ENCODE measurements at regions not wholly inside any gene's neighbourhood (a gene's known extent, or its start where the extent isn't known, plus 50 kb on each side); places are given as distances from the start of the nearest gene placed in this dataset.

GRCh38 chr2:219946021-219946420 lies 318.6 kb downstream of the SLC4A3 start:
- no peaks in the 10 kb centered on the region for H3K36me3 ChIP-seq (ENCODE audit: insufficient read depth, low read length)
- H3K4me3 ChIP-seq (ENCODE audit: low read depth, low read length, poor library complexity, severe bottlenecking): no peak overlapping the region
- H3K9ac ChIP-seq (ENCODE audit: low read length): no peak overlapping the region
- H3K4me1 ChIP-seq (ENCODE audit: insufficient read depth, low read length, severe bottlenecking): no peaks in the 10 kb centered on the region
- H3K27me3 ChIP-seq (ENCODE audit: insufficient read depth, low read length): no peaks in the 10 kb centered on the region
- H4K20me1 ChIP-seq (ENCODE audit: insufficient read depth, low read length): no peaks in the 10 kb centered on the region
- H3K79me2 ChIP-seq (ENCODE audit: insufficient read depth, low read length): no peaks in the 10 kb centered on the region
- H3K4me2 ChIP-seq (ENCODE audit: low read length): no peak overlapping the region
- no peak overlapping the region for H3K27ac ChIP-seq (ENCODE audit: low read depth, low read length, poor library complexity, severe bottlenecking)
- TF ChIP-seq CTCF (IDR thresholded peaks at IDR 0.05; ENCODE audit: low read length) (no peak), EZH2 (IDR thresholded peaks at IDR 0.05; ENCODE audit: borderline replicate concordance, low read length) (no peak)
- H3K9me3 ChIP-seq (ENCODE audit: low read length): no peaks in the 10 kb centered on the region
- no peaks in the 10 kb centered on the region for H3F3A ChIP-seq (ENCODE audit: insufficient read depth, low read length)
- H3K9me2 ChIP-seq (ENCODE audit: low read depth, low read length): no peaks in the 10 kb centered on the region
- H2AFZ ChIP-seq (ENCODE audit: low read length): no peak overlapping the region

- no peak overlapping the region for H2AFZ ChIP-seq (ENCODE audit: low read length)
- no peaks in the 10 kb centered on the region for H3F3A ChIP-seq (ENCODE audit: insufficient read depth, low read length)
- no peaks in the 10 kb centered on the region for H3K9me3 ChIP-seq (ENCODE audit: low read length)
- H3K27me3 ChIP-seq (ENCODE audit: insufficient read depth, low read length): no peaks in the 10 kb centered on the region
- H3K79me2 ChIP-seq (ENCODE audit: insufficient read depth, low read length): no peaks in the 10 kb centered on the region
- no peak overlapping the region for H3K27ac ChIP-seq (ENCODE audit: low read depth, low read length, poor library complexity, severe bottlenecking)
- H3K9ac ChIP-seq (ENCODE audit: low read length): no peak overlapping the region
- no peaks in the 10 kb centered on the region for H4K20me1 ChIP-seq (ENCODE audit: insufficient read depth, low read length)
- H3K4me1 ChIP-seq (ENCODE audit: insufficient read depth, low read length, severe bottlenecking): no peaks in the 10 kb centered on the region
- TF ChIP-seq CTCF (IDR thresholded peaks at IDR 0.05; ENCODE audit: low read length) (no peak), EZH2 (IDR thresholded peaks at IDR 0.05; ENCODE audit: borderline replicate concordance, low read length) (no peak)
- no peaks in the 10 kb centered on the region for H3K9me2 ChIP-seq (ENCODE audit: low read depth, low read length)
- no peaks in the 10 kb centered on the region for H3K36me3 ChIP-seq (ENCODE audit: insufficient read depth, low read length)
- no peak overlapping the region for H3K4me3 ChIP-seq (ENCODE audit: low read depth, low read length, poor library complexity, severe bottlenecking)
- H3K4me2 ChIP-seq (ENCODE audit: low read length): no peak overlapping the region
Measured at GRCh38 chr2:219946529-219946928, 319.1 kb downstream of the SLC4A3 start.

DNA sequence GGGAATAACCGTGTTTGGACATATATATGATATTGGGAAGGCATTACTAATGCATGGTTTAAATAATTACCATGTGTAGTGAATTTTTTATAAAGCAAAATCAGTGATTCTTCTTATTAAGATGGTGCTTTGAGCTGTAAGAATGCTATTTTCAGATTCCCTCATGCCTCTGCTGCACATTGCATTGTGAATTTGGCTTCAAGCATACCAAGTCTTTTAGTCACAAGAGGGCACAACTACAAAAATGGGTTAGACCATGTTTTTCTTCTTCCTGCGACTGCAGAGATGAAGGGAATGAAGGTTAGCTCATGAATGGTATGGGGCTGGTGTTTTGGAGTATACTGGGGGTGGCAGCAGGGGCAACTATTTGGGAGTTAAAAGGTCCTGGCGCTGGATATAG lies 320.1 kb downstream of the SLC4A3 start:
- Histone ChIP-seq H3K4me3 (ENCODE audit: low read depth, low read length, poor library complexity, severe bottlenecking) (no peak overlapping the region), H3K9ac (ENCODE audit: low read length) (no peak overlapping the region), H3K36me3 (ENCODE audit: insufficient read depth, low read length) (no peaks in the 10 kb centered on the region), H3K27ac (ENCODE audit: low read depth, low read length, poor library complexity, severe bottlenecking) (no peak overlapping the region), H3K27me3 (ENCODE audit: insufficient read depth, low read length) (no peaks in the 10 kb centered on the region), H4K20me1 (ENCODE audit: insufficient read depth, low read length) (no peaks in the 10 kb centered on the region), H3K9me2 (ENCODE audit: low read depth, low read length) (no peaks in the 10 kb centered on the region), H2AFZ (ENCODE audit: low read length) (no peak overlapping the region), H3F3A (ENCODE audit: insufficient read depth, low read length) (no peaks in the 10 kb centered on the region), H3K9me3 (ENCODE audit: low read length) (no peaks in the 10 kb centered on the region), H3K4me2 (ENCODE audit: low read length) (no peak overlapping the region), H3K4me1 (ENCODE audit: insufficient read depth, low read length, severe bottlenecking) (no peaks in the 10 kb centered on the region), H3K79me2 (ENCODE audit: insufficient read depth, low read length) (no peaks in the 10 kb centered on the region)
- no peak for TF ChIP-seq CTCF (IDR thresholded peaks at IDR 0.05; ENCODE audit: low read length)
- TF ChIP-seq EZH2 (IDR thresholded peaks at IDR 0.05; ENCODE audit: borderline replicate concordance, low read length): no peak

Data from OCI-LY1 (cell line).